ENCODE measurements at regions not wholly inside any gene's neighbourhood (a gene's known extent, or its start where the extent isn't known, plus 50 kb on each side); places are given as distances from the start of the nearest gene placed in this dataset.

GRCh38 chr5:57106661-57107060, 67.2 kb upstream of the GPBP1 start (continued):
- TF ChIP-seq USF2 (CRISPR knock-in tag; IDR thresholded peaks at IDR 0.05): peak; percentile 23; the same call in 1 of the 2 replicates
- TF ChIP-seq ZNF589 (CRISPR knock-in tag; IDR thresholded peaks at IDR 0.05; ENCODE audit: low read depth): no peak
- TF ChIP-seq, protein P1, sequence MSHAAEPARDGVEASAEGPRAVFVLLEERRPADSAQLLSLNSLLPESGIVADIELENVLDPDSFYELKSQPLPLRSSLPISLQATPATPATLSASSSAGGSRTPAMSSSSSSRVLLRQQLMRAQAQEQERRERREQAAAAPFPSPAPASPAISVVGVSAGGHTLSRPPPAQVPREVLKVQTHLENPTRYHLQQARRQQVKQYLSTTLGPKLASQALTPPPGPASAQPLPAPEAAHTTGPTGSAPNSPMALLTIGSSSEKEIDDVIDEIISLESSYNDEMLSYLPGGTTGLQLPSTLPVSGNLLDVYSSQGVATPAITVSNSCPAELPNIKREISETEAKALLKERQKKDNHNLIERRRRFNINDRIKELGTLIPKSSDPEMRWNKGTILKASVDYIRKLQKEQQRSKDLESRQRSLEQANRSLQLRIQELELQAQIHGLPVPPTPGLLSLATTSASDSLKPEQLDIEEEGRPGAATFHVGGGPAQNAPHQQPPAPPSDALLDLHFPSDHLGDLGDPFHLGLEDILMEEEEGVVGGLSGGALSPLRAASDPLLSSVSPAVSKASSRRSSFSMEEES (CRISPR knock-in tag; IDR thresholded peaks at IDR 0.05): peak; percentile 88
- peak; percentile 77 for TF ChIP-seq RAD51 (IDR thresholded peaks at IDR 0.05; ENCODE audit: borderline replicate concordance, low read depth)

DNA sequence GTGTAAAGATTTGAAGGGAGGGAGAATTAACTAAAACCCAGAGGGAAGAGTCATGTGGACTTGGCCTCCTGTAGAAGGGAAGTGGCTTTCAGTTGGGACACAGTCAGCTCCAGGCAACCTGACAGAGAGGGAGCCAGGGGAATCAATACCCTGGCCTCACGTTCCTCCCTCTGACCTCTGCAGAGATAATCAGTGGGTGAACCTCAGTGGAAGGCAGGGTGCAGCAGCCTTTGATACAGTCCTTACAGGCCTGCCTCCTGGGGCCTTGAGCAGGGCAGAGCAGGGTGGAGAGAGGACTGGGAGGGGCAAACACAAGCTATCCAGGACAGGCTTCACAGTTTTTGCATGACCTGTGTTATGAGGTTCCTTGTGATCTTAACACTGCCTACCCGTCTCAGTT, 61.9 kb upstream of the GPBP1 start:
- H3K79me2 ChIP-seq (ENCODE audit: control insufficient read depth, insufficient read depth, low read length): no peaks in the 10 kb centered on the region
- no peaks in the 10 kb centered on the region for H3K9me1 ChIP-seq (ENCODE audit: control insufficient read depth, insufficient read depth, low read length)
- H2AFZ ChIP-seq (ENCODE audit: low read depth, low read length): no peak overlapping the region
- H4K20me1 ChIP-seq (replicated peaks; ENCODE audit: control insufficient read depth, insufficient read depth, low read length): no peaks in the 10 kb centered on the region
- WGBS (ENCODE audit: insufficient coverage, low coverage, missing lambda C conversion rate): 0% methylated on average over 2 of the region's 2 CpGs
- H3K9ac ChIP-seq (ENCODE audit: insufficient read depth in 1 of 2, low read depth in 2 of 2, low read length in 2 of 2): no peak overlapping the region
- BruUV-seq (replicated peaks): no TSS peak
- FAIRE-seq: no peak
- H3K4me2 ChIP-seq (ENCODE audit: insufficient read depth, low read length): no peak overlapping the region
- H3K27ac ChIP-seq (ENCODE audit: extremely low read depth, low read depth, low read length): no peak overlapping the region
- ChIA-PET CTCF (ENCODE audit: low intra/inter-chr PET ratio) (no interaction called here), POLR2A (no interaction called here)
- no peaks in the 10 kb centered on the region for H3K4me1 ChIP-seq (replicated peaks in 1 of 2; ENCODE audit: control insufficient read depth in 2 of 2, insufficient read depth in 2 of 2, low read length in 2 of 2)
- H3K9me3 ChIP-seq (replicated peaks; ENCODE audit: control insufficient read depth, insufficient read depth, low read depth, low read length): no peaks in the 10 kb centered on the region
- H3K27me3 ChIP-seq (ENCODE audit: control insufficient read depth in 2 of 2, insufficient read depth in 2 of 2, low read length in 2 of 2): peaks cover 3 to 23% of the 10 kb centered on the region in 2 experiments; a peak in 4 of 5 replicates
- in situ Hi-C loops (cut with MboI): no loop called here
- intact Hi-C loops (cut with micrococcal nuclease): no loop called here
- TF ChIP-seq, protein P2, sequence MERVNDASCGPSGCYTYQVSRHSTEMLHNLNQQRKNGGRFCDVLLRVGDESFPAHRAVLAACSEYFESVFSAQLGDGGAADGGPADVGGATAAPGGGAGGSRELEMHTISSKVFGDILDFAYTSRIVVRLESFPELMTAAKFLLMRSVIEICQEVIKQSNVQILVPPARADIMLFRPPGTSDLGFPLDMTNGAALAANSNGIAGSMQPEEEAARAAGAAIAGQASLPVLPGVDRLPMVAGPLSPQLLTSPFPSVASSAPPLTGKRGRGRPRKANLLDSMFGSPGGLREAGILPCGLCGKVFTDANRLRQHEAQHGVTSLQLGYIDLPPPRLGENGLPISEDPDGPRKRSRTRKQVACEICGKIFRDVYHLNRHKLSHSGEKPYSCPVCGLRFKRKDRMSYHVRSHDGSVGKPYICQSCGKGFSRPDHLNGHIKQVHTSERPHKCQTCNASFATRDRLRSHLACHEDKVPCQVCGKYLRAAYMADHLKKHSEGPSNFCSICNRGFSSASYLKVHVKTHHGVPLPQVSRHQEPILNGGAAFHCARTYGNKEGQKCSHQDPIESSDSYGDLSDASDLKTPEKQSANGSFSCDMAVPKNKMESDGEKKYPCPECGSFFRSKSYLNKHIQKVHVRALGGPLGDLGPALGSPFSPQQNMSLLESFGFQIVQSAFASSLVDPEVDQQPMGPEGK (CRISPR knock-in tag; IDR thresholded peaks at IDR 0.05; ENCODE audit: borderline replicate concordance): no peak
- no peak for TF ChIP-seq MTA1 (IDR thresholded peaks at IDR 0.05; ENCODE audit: borderline replicate concordance)
- no peak for TF ChIP-seq CHCHD3 (CRISPR knock-in tag; IDR thresholded peaks at IDR 0.05)
- no peak for TF ChIP-seq POLR2AphosphoS2 (IDR thresholded peaks at IDR 0.05; ENCODE audit: low read length)
- TF ChIP-seq HDAC2 (IDR thresholded peaks at IDR 0.05): no peak
- TF ChIP-seq CEBPB (tag; IDR thresholded peaks at IDR 0.05): no peak
- TF ChIP-seq FOXA1 (IDR thresholded peaks at IDR 0.05; ENCODE audit: borderline replicate concordance): no peak
- TF ChIP-seq CXXC5 (CRISPR knock-in tag; IDR thresholded peaks at IDR 0.05): no peak
- no peak for TF ChIP-seq L3MBTL2 (IDR thresholded peaks at IDR 0.05)
- DNase-seq (ENCODE audit: extremely low read depth in 1 of 4, low spot score in 3 of 4): no peak
- H3K36me3 ChIP-seq (ENCODE audit: control insufficient read depth, insufficient read depth, low read length): no peaks in the 10 kb centered on the region
- H3K4me3 ChIP-seq: no peak overlapping the region
- peak; percentile 42 for ATAC-seq
